Motor neuron (in vitro differentiated cells): ENCODE measurements at regions not wholly inside any gene's neighbourhood (a gene's known extent, or its start where the extent isn't known, plus 50 kb on each side); places are given as distances from the start of the nearest gene placed in this dataset.
A peak's percentile ranks its signal among the peaks of the same experiment; 100 is the strongest.
"Not testable (repeated sequence)": the region's sequence is repeated elsewhere in the genome, so short reads cannot be mapped to it uniquely, and the experiment has no call there.

ENCODE experiments used
- ATAC-seq, 8 experiments: fragments of 200-7000 bp; cut with Tn5 transposase; replicated peaks in 6 of 8; 2 replicates each; pipeline ENCODE4 v1.8.0; 2021; ENCODE audit warnings: mild to moderate bottlenecking in 8 of 8, moderate library complexity in 8 of 8
- H3K27ac ChIP-seq, 2 donors: fragments of 250-450 bp; sonication (Bioruptor Pico); 2 replicates each; pipeline ENCODE4 v1.9.0; 2021; ENCODE audit warnings: antibody characterized with exemption in 2 of 2, mild to moderate bottlenecking in 2 of 2, moderate library complexity in 1 of 2
- H3K4me1 ChIP-seq, 2 donors: fragments of 250-450 bp; sonication (Bioruptor Pico); replicated peaks in 1 of 2; 2 replicates each; pipeline ENCODE4 v1.6.1; 2021; ENCODE audit warnings: antibody characterized with exemption in 2 of 2, mild to moderate bottlenecking in 2 of 2, moderate library complexity in 1 of 2
- H3K4me3 ChIP-seq, 5 donors: fragments of 250-450 bp; sonication (Bioruptor Pico); 2 replicates each; pipeline ENCODE4 v1.9.0; 2021; ENCODE audit warnings: antibody characterized with exemption in 5 of 5, mild to moderate bottlenecking in 5 of 5, moderate library complexity in 4 of 5
- WGBS, 10 experiments: fragments of 450-650 bp; shearing (Covaris generic); methylation state at CpG; one replicate each; pipeline ENCODE4 v1.0.0; 2022; 5-methylcytosine and 5-hydroxymethylcytosine counted together
- in situ Hi-C, 9 experiments: fragments of 400-800 bp; cut with MboI; loops; one replicate each; pipeline ENCODE4 v1.15.0; 2021; ENCODE audit warnings: low sequenced_read_pairs in 9 of 9, low pct_unique_long_range_greater_than_20kb in 2 of 9; ENCODE audit not compliant: unreplicated experiment in 9 of 9

DNA sequence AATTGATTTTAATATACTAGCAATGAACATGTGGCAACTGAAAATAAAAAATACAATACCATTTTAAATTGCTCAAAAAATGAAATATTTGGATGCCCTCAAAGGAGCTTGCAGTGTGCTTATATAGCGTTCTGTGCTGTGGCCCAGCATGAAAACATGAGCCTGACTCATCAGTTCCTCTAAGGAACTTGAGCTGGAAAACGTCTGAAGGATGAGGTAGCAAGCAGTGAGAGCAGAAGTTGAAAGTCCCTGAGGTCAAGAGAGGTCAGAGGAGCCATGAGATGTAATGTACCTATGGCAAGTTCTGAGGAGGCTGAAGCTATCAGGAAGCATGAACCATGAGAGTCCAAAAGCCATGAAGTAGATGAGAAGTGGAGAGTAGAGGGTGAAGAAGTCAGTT, 59.7 kb downstream of the HMGB3 start:
- H3K4me1 ChIP-seq = no peaks in the 10 kb centered on the region
- no peak for ATAC-seq
- WGBS, 10 experiments = 20 to 65% (median 28%) methylated on average over 1 to 2 of the region's 2 CpGs; no CpG with 5 or more reads in 6 of the 10 experiments
- no peak overlapping the region for H3K27ac ChIP-seq
- no peak overlapping the region for H3K4me3 ChIP-seq
- in situ Hi-C loops = no loop called here

DNA sequence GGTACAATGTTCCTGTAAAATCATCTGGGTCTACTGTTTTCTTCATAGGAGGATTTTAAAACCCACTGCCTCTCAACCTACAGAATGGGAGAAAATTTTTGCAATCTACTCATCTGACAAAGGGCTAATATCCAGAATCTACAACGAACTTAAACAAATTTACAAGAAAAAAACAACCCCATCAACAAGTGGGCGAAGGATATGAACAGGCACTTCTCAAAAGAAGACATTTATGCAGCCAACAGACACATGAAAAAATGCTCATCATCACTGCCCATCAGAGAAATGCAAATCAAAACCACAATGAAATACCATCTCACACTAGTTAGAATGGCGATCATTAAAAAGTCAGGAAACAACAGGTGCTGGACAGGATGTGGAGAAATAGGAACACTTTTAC, 83.2 kb downstream of the HMGB3 start:
- in situ Hi-C loops, H3K4me1 ChIP-seq, H3K27ac ChIP-seq, ATAC-seq, H3K4me3 ChIP-seq: not testable (repeated sequence)
- 0 to 100% (median 33%) methylated on average over 1 of the region's 3 CpGs; no CpG with 5 or more reads in 7 of the 10 experiments for WGBS, 10 experiments

DNA sequence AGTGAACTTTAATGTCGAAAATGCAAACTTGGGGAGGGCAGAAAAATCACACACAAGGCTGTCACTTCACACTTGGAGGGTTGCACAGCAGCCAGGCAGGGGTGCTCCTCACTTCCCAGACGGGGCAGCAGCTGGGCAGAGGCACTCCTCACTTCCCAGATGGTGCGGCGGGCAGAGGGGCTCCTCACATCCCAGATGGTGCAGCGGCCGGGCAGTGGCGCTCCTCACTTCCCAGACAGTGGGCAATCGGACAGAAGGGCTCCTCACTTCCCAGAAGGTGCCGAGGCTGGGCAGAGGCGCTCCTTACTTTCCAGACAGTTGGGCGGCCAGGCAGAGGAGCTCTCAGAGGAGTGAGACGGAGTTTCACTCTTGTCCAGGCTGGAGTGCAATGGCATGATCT, 90.6 kb downstream of the HMGB3 start:
- no peak overlapping the region for H3K4me3 ChIP-seq
- in situ Hi-C loops = no loop called here
- H3K4me1 ChIP-seq = no peaks in the 10 kb centered on the region
- H3K27ac ChIP-seq = no peak overlapping the region
- no peak for ATAC-seq
- 20 to 67% methylated on average over 1 of the region's 12 CpGs; no CpG with 5 or more reads in 8 of the 10 experiments for WGBS, 10 experiments

DNA sequence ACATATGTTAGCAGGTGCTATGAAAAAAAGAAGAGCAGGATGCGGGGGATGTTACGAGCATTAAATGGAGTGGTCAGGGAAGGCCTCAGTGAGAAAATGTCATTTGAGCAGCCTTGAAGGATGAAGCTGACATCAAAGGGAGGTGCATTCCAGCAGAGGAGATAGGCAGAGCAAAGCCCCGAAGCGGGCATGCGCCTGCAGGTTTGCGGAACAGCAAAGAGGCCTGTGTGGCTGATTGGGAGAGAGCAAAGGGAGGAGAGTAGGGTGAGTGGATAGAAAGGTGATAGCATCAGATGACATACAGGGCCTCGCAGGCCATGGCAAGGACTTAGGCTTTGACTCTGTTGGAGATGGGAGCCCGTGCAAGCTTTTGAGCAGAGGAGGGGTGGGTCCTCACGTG, 95.4 kb upstream of the GPR50 start:
- 50 to 100% (median 72%) methylated on average over 2 to 3 of the region's 9 CpGs; no CpG with 5 or more reads in 7 of the 10 experiments for WGBS, 10 experiments
- peak in 2 of 8 experiments; percentile 4 to 32 for ATAC-seq
- in situ Hi-C loops = loop anchor here in 5 of 9 experiments (10.0 to 25.0 kb wide), 3 partner anchors 294 to 319 kb away; no protein-coding TSS in a partner anchor
- no peak overlapping the region for H3K4me3 ChIP-seq
- peaks cover 18 to 24% of the 10 kb centered on the region in 2 donors for H3K4me1 ChIP-seq
- peak overlapping the region in 1 of 2 donors; percentile 79 for H3K27ac ChIP-seq

DNA sequence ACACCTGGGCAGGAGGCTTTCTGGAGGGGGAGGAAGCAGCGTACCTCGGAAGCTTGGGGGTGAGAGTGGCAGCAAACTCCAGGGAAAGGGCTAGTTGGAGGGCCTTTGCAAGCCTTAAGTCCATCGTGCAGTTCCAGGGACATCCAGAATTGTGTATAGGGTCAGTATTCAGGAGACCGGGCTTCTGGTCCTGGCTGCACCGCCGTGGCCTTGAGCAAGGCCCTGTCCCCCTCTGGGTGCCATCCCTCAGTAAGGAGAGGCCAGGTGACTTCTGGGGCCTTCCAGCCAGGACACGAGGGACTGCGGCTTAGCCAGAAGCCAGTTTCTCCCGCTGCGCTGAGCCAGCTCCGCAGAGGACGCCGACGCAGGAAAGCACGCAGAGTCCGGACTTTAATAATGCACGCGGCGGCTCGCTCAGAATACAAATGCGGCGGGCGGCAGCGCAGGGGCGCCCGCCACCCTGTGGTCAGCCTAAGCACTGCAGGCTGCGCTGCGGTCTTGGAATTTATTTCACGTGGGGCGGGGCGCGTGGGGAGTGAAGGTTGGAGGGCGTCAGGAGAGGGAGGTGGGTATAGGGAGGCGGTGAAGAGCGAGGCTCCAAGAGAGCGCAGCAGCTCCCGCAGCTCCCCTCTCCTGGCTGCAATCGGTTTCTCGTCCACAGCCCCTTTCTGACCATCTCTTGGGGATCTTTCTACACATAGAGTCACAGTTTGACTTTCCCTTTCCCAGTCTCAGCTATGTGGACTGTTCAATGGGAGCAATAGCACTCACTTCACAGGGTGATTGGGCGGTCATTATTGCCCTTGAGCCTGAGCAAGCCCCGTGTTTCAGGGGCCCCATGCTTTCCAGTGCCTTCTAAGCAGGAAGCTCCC, 94.1 kb upstream of the GPR50 start:
- in situ Hi-C loops = loop anchor here in 5 of 9 experiments (10.0 to 25.0 kb wide), 3 partner anchors 295 to 320 kb away; no protein-coding TSS in a partner anchor
- peak; percentile 92 to 98 (median 96) for ATAC-seq
- Histone ChIP-seq H3K4me1 (peaks cover 18 to 24% of the 10 kb centered on the region in 2 donors), H3K27ac (peak overlapping the region in 1 of 2 donors; percentile 79), H3K4me3 (peak overlapping the region in 3 of 5 donors; percentile 6 to 14 (median 11))
- 0 to 80% methylated on average over 1 to 2 of the region's 41 CpGs; no CpG with 5 or more reads in 8 of the 10 experiments for WGBS, 10 experiments

- no peak for ATAC-seq
- 43% methylated on average over 1 of the region's 1 CpG; no CpG with 5 or more reads in 9 of the 10 experiments for WGBS, 10 experiments
- in situ Hi-C loops = loop anchor here in 5 of 9 experiments (10.0 to 25.0 kb wide), 3 partner anchors 297 to 322 kb away; no protein-coding TSS in a partner anchor
Measured at GRCh38 chrX:151084454-151084853, 91.9 kb upstream of the GPR50 start.

DNA sequence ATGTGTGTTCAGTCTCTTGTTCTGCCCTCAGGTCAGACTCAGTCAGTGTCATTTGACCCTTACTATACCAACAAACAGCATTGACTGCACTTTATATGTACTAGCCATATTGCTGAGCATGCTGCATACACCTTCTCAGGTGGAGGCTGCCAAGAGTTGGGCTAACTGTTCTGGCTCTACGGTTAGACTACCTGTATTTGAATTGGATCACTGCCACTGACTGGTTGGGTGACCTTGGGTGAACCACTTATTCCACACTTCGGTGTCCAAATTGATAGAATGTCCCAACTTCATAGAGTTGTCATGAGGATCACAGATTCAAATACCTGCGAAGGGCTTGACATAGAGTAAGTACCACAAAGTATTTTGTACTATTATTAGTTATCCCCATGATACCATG, 91.2 kb upstream of the GPR50 start:
- no peak for ATAC-seq
- WGBS, 10 experiments = 20 to 80% (median 52%) methylated on average over 1 to 3 of the region's 3 CpGs; no CpG with 5 or more reads in 7 of the 10 experiments
- Histone ChIP-seq H3K4me1 (peaks cover 18 to 20% of the 10 kb centered on the region in 2 donors), H3K4me3 (no peak overlapping the region), H3K27ac (no peak overlapping the region)
- in situ Hi-C loops = loop anchor here in 5 of 9 experiments (10.0 to 25.0 kb wide), 3 partner anchors 298 to 323 kb away; no protein-coding TSS in a partner anchor

More at GRCh38 chrX:151084454-151084853, 91.9 kb upstream of the GPR50 start:
- Histone ChIP-seq H3K27ac (no peak overlapping the region), H3K4me1 (peaks cover 18 to 24% of the 10 kb centered on the region in 2 donors), H3K4me3 (no peak overlapping the region)

DNA sequence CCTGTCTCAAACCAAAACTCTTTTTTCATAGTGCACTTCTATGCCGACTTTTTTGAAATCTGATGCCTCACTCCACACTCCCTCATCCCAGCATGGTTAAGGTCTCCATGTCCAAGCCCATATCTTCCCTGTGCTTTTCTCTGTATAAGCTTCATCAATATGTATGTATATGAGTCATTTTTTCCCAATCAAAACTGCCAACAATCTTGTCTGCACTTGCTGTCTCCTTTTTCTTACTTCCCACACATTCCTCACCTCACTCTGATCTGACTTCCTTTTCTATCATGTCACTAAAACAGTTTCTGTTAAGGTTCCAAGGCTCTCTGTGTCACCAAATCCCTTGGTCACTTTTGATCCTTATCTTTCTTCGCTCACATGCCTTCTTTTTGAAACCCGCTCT, 88.2 kb upstream of the GPR50 start:
- Histone ChIP-seq H3K27ac (no peak overlapping the region), H3K4me1 (no peaks in the 10 kb centered on the region), H3K4me3 (no peak overlapping the region)
- no peak for ATAC-seq
- WGBS, 10 experiments = 0 to 62% (median 40%) methylated on average over 1 to 3 of the region's 3 CpGs; no CpG with 5 or more reads in 3 of the 10 experiments
- in situ Hi-C loops = loop anchor here in 5 of 9 experiments (10.0 to 25.0 kb wide), 3 partner anchors 301 to 326 kb away; no protein-coding TSS in a partner anchor

GRCh38 chrX:151099001-151099400, 77.4 kb upstream of the GPR50 start:
- in situ Hi-C loops = loop anchor here in 4 of 9 experiments (25.0 kb wide), 2 partner anchors 312 to 337 kb away; no protein-coding TSS in a partner anchor
- no peak overlapping the region for H3K27ac ChIP-seq
- 30 to 80% (median 40%) methylated on average over 2 to 5 of the region's 6 CpGs; no CpG with 5 or more reads in 6 of the 10 experiments for WGBS, 10 experiments
- no peak for ATAC-seq
- H3K4me1 ChIP-seq = no peaks in the 10 kb centered on the region
- no peak overlapping the region for H3K4me3 ChIP-seq

DNA sequence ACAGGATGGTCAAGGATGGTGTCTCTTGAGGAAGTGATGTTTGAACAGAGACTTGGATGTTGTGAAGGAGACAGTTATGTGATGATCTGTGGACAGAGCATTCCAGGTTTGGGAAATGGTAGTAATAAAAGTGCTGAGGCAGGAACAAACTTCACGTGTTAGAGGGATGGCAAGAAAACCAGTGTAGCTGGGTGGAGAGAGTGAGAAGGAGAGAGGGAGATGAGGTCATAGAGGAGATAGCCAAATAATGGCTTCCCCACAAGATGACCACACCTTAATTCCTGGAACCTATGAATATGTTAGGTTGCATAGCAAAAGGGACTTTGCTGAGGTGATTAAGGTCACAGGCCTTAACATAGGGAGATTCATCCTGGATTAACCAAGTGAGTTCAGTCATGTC, 75.6 kb upstream of the GPR50 start:
- Histone ChIP-seq H3K27ac (no peak overlapping the region), H3K4me1 (no peaks in the 10 kb centered on the region), H3K4me3 (no peak overlapping the region)
- in situ Hi-C loops = no loop called here
- ATAC-seq = peak in 3 of 8 experiments; percentile 41 to 89 (median 89)
- WGBS, 10 experiments = 0 to 44% (median 0%) methylated on average over 1 of the region's 1 CpG; no CpG with 5 or more reads in 7 of the 10 experiments

GRCh38 chrX:151113200-151113599, 63.2 kb upstream of the GPR50 start:
- H3K4me3 ChIP-seq, ATAC-seq, H3K27ac ChIP-seq, H3K4me1 ChIP-seq, in situ Hi-C loops: not testable (repeated sequence)
- 2 to 80% (median 63%) methylated on average over 1 to 3 of the region's 3 CpGs; no CpG with 5 or more reads in 4 of the 10 experiments for WGBS, 10 experiments
